Gastrocnemius medialis (tissue), 4 donors: ENCODE measurements at regions not wholly inside any gene's neighbourhood (a gene's known extent, or its start where the extent isn't known, plus 50 kb on each side); places are given as distances from the start of the nearest gene placed in this dataset.

Source experiments
- ATAC-seq, 2 donors: fragments of 150-250 bp; one replicate each; pipeline ENCODE4 v1.9.1; 2016
- DNase-seq, 2 donors: peaks; one replicate each; pipeline ENCODE4 v3.0.0-alpha.2; 2019
- H3K27ac ChIP-seq, 4 donors: fragments of 200-600 bp; sonication (generic); 1 replicate in 1 of 4; 2 replicates in 3 of 4; pipeline ENCODE4 v1.5.1; 2016 to 2018; ENCODE audit warnings: mild to moderate bottlenecking in 2 of 4, moderate library complexity in 1 of 4
- H3K27me3 ChIP-seq, 3 donors: fragments of 200-600 bp; sonication (generic) in 2 of 3; 1 replicate in 1 of 3; 2 replicates in 2 of 3; pipeline versions ENCODE4 v1.5.1 to v1.6.0; 2016 to 2019; ENCODE audit warnings: mild to moderate bottlenecking in 1 of 3, moderate library complexity in 1 of 3
- H3K36me3 ChIP-seq, 2 donors: fragments of 200-600 bp; sonication (generic) in 1 of 2; one replicate each; pipeline ENCODE4 v1.5.1; 2017 to 2018
- H3K4me1 ChIP-seq, 2 donors: fragments of 200-600 bp; sonication (generic) in 1 of 2; one replicate each; pipeline ENCODE4 v1.5.1; 2016 to 2017; ENCODE audit warnings: mild to moderate bottlenecking in 2 of 2
- H3K4me3 ChIP-seq, 4 donors: fragments of 200-600 bp; sonication (generic) in 3 of 4; 1 replicate in 1 of 4; 2 replicates in 3 of 4; pipeline ENCODE4 v1.5.1; 2016 to 2019; ENCODE audit warnings: mild to moderate bottlenecking in 2 of 4
- H3K9me3 ChIP-seq, 3 donors: fragments of 200-600 bp; sonication (generic) in 2 of 3; 1 replicate in 1 of 3; 2 replicates in 2 of 3; pipeline ENCODE4 v1.5.1; 2016 to 2019
- POLR2A ChIP-seq, 2 donors: fragments of 450-650 bp; IDR thresholded peaks; one replicate each; pipeline ENCODE4 v1.6.1; 2017; ENCODE audit warnings: antibody characterized with exemption in 2 of 2, mild to moderate bottlenecking in 2 of 2, moderate library complexity in 2 of 2
- in situ Hi-C, 4 donors: fragments of 200-750 bp; cut with MboI; loops; one replicate each; pipeline versions ENCODE4 v1.15.0 to v1.8.0; 2017; ENCODE audit warnings: low sequenced_read_pairs in 4 of 4
- intact Hi-C: fragments of 100-400 bp; cut with DNase I; formaldehyde crosslinking; loops from one replicate; pipeline ENCODE4 v1.15.1; 2023; ENCODE audit warnings: low total_unique reads
- TF ChIP-seq, protein P1 (sequence below), 5 experiments: fragments of 450-650 bp in 3 of 5; fragments of 200-600 bp in 2 of 5; sonication (generic) in 2 of 5; IDR thresholded peaks in 4 of 5; conservative IDR thresholded peaks in 1 of 5; 1 replicate in 4 of 5; 2 replicates in 1 of 5; pipeline ENCODE4 v1.5.1; 2016 to 2019; ENCODE audit warnings: antibody characterized with exemption in 5 of 5, mild to moderate bottlenecking in 3 of 5, moderate library complexity in 3 of 5

GRCh38 chr13:80548915-80549314 lies 208.0 kb upstream of the SPRY2 start:
- ATAC-seq = no peak
- TF ChIP-seq POLR2A (IDR thresholded peaks at IDR 0.05) = no peak
- TF ChIP-seq, protein P1, sequence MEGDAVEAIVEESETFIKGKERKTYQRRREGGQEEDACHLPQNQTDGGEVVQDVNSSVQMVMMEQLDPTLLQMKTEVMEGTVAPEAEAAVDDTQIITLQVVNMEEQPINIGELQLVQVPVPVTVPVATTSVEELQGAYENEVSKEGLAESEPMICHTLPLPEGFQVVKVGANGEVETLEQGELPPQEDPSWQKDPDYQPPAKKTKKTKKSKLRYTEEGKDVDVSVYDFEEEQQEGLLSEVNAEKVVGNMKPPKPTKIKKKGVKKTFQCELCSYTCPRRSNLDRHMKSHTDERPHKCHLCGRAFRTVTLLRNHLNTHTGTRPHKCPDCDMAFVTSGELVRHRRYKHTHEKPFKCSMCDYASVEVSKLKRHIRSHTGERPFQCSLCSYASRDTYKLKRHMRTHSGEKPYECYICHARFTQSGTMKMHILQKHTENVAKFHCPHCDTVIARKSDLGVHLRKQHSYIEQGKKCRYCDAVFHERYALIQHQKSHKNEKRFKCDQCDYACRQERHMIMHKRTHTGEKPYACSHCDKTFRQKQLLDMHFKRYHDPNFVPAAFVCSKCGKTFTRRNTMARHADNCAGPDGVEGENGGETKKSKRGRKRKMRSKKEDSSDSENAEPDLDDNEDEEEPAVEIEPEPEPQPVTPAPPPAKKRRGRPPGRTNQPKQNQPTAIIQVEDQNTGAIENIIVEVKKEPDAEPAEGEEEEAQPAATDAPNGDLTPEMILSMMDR (IDR thresholded peaks at IDR 0.05 in 4 of 5, conservative IDR thresholded peaks at IDR 0.05 in 1 of 5) = no peak
- in situ Hi-C loops = no loop called here
- Histone ChIP-seq H3K27me3 (no peaks in the 10 kb centered on the region), H3K9me3 (no peaks in the 10 kb centered on the region), H3K36me3 (no peaks in the 10 kb centered on the region), H3K27ac (peak overlapping the region in 2 of 4 donors; percentile 2 to 17), H3K4me1 (peaks cover 3 to 6% of the 10 kb centered on the region in 2 donors), H3K4me3 (no peak overlapping the region)
- DNase-seq = no peak
- intact Hi-C loops = no loop called here

DNA sequence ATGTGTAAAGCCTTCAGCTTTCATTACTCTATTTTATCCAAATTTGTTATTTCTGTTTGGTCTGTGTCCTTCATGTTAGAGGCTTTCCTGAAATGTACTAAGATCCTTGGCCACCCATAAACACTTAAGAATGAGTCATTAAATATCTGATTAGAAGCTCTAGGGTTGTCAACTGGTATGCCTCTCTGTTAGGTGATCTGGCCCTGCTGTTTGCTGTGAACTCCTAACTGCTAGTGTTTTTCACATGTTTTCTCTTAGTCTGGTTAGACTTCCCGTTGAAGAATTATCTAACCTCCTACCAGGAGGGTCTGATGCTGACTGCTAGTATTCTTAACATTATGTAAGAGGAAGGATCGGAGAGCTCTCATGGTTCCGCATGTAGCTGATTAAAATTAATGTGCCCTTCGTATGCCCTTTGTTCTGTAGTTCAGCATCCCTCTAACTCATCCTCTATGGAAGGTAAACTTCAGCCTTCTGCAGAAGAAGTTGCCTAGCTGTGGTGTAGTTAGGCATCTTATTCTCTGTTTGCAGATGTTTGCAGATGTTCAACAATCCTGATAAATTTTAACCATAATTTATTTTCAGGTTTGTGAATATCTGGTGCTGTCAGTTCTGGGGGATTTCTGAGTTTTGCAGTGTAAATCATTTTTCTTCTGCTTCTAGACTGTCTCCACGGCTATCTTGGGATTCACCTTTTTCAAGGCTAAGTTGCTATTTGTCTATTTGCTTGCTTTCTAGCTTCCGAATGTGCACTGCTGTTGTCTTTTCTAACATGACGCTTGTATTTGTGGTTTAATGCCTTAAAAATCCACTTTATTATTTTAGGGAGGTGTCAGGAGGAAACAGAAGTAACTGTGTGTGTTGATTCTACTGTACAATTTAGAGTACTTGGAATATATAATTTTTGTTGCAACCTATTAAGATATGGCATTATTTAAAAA lies 207.2 kb upstream of the SPRY2 start:
- intact Hi-C loops = no loop called here
- in situ Hi-C loops = no loop called here
- peak overlapping the region in 3 of 4 donors; percentile 18 to 48 (median 26) for H3K27ac ChIP-seq

DNA sequence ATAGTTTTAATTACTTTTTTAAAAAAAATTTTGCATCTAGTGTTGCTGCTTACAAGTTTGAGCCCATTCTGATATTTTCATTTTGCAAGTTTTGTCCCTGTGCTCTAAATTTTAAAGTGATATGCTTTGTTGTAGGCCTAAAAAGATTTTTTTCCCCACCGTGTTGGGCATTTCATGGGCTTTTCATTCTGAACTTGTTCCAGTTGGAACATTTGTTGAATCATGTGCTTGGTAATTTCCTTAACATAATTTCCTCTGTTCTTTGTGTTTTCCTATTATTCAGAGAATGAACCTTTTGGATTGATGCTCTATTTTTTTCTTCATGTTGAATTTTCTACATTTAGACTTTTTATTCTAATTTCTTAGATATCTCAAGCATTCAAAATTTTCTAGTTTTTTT lies 206.4 kb upstream of the SPRY2 start:
- no peak overlapping the region for H3K4me3 ChIP-seq
- TF ChIP-seq, protein P1 (IDR thresholded peaks at IDR 0.05 in 4 of 5, conservative IDR thresholded peaks at IDR 0.05 in 1 of 5) = no peak
- no peak for TF ChIP-seq POLR2A (IDR thresholded peaks at IDR 0.05)
- H3K36me3 ChIP-seq = no peaks in the 10 kb centered on the region
- peak overlapping the region in 1 of 4 donors; percentile 48 for H3K27ac ChIP-seq
- intact Hi-C loops (no loop called here), in situ Hi-C loops (no loop called here)
- ATAC-seq = no peak
- no peak for DNase-seq
- H3K27me3 ChIP-seq = no peaks in the 10 kb centered on the region
- H3K4me1 ChIP-seq = peaks cover 3 to 6% of the 10 kb centered on the region in 2 donors
- H3K9me3 ChIP-seq = no peaks in the 10 kb centered on the region

More for the DNA sequence above, 207.2 kb upstream of the SPRY2 start:
- no peak for ATAC-seq
- H3K4me3 ChIP-seq = no peak overlapping the region
- no peaks in the 10 kb centered on the region for H3K9me3 ChIP-seq
- peaks cover 3 to 6% of the 10 kb centered on the region in 2 donors for H3K4me1 ChIP-seq
- TF ChIP-seq, protein P1 (IDR thresholded peaks at IDR 0.05 in 4 of 5, conservative IDR thresholded peaks at IDR 0.05 in 1 of 5) = no peak
- TF ChIP-seq POLR2A (IDR thresholded peaks at IDR 0.05) = no peak
- no peaks in the 10 kb centered on the region for H3K27me3 ChIP-seq
- no peaks in the 10 kb centered on the region for H3K36me3 ChIP-seq
- no peak for DNase-seq

- TF ChIP-seq, protein P1 (IDR thresholded peaks at IDR 0.05 in 4 of 5, conservative IDR thresholded peaks at IDR 0.05 in 1 of 5) = no peak
- TF ChIP-seq POLR2A (IDR thresholded peaks at IDR 0.05) = no peak
- no peaks in the 10 kb centered on the region for H3K36me3 ChIP-seq
- H3K27me3 ChIP-seq = no peaks in the 10 kb centered on the region
- H3K27ac ChIP-seq = no peak overlapping the region
- no peak for ATAC-seq
- no peak for DNase-seq
- intact Hi-C loops (no loop called here), in situ Hi-C loops (no loop called here)
- H3K9me3 ChIP-seq = peaks cover 0 to 3% (median 0%) of the 10 kb centered on the region in 3 donors
- H3K4me1 ChIP-seq = no peaks in the 10 kb centered on the region
- H3K4me3 ChIP-seq = no peak overlapping the region
Measured at GRCh38 chr13:80533175-80533574, 192.2 kb upstream of the SPRY2 start.
